GM18858 (cell line): ENCODE measurements at regions not wholly inside any gene's neighbourhood (a gene's known extent, or its start where the extent isn't known, plus 50 kb on each side); places are given as distances from the start of the nearest gene placed in this dataset.
"Not testable (repeated sequence)": the region's sequence is repeated elsewhere in the genome, so short reads cannot be mapped to it uniquely, and the experiment has no call there.

Experiments used
- ATAC-seq: cut with Tn5 transposase; IDR thresholded peaks from one replicate; pipeline ENCODE4 v1.9.1; 2021; ENCODE audit not compliant: unreplicated experiment

DNA sequence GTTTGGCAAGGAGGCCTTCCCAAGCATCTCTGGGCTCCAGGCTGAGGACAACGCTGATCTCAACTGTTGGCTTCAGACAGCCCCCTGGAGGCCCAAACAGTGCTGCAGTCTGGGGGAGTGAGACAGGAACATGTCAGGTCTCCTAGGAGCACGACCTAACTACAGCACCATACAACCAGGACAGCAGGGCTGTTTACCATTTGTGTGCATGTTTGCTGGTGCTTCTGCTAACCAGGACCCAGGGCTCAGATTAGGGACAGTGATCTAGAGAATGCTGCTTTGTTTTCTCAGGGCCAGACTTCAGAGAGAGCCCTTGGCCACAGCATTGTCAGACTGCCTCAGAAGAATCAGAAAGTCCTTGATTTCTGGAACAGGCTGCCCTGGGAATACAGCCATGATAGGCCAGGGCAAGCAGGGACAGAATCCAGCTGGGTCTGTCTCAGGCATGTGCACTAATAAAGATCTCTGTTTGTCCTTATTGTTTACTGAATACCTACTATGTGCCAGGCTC lies 126.5 kb downstream of the VPREB1 start:
- ATAC-seq: no peak

DNA sequence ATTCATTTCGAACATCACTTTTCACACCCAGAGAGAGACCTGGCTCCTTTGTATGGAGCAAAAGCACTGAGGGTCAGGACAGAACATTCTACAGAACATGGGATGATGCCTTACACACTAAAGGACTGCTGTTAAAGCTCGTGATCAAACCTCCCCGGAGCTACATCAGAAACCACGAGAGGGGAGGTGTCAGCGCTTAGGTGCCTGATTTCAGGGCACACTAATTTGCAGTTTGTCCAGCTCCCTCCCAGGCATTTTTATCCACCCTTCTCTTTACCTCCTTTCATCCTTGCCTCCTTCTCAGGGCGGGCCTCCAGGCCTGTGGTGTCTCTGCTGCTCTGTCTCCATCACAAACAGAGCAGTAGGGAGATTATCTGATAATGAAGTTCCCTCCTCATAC lies 127.5 kb downstream of the VPREB1 start:
- ATAC-seq: no peak

DNA sequence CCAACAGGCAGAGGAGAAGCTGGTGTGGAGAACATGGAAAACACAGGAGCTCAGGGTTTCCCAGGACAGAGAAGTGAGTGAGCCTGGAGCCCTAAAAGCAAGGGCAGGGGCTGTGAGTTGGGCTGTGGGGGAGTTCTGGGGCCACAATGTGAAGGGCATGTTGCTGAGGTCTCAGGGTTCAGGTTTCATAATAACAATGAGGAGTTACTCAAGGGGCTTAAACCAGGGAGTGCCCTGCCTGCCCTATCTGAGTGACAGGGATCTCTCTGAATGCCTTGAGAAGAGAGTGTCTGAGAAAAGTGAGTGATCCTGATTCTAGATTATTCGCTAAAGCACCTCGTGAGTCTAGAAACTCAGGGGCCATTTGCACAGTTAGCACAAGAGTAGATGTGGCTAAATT lies 129.6 kb downstream of the VPREB1 start:
- ATAC-seq: no peak

DNA sequence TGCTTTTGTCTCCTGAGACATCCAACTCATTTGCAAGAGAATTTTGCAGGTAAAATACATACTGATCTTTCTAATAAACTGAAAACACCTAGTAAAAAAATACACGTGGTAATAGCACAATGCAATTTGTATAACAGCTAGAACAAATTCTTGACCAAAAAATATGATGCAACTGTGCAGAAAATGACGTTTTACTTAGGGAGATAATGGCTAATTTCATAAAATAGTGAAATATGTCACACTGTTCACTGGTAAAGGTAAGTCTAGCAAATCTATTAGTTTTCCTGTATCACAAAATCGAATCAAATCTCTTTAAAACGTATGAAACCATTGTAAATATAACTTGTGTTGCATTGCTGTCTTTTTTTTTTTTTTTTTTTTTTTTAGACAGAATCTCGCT lies 130.0 kb downstream of the VPREB1 start:
- no peak for ATAC-seq

DNA sequence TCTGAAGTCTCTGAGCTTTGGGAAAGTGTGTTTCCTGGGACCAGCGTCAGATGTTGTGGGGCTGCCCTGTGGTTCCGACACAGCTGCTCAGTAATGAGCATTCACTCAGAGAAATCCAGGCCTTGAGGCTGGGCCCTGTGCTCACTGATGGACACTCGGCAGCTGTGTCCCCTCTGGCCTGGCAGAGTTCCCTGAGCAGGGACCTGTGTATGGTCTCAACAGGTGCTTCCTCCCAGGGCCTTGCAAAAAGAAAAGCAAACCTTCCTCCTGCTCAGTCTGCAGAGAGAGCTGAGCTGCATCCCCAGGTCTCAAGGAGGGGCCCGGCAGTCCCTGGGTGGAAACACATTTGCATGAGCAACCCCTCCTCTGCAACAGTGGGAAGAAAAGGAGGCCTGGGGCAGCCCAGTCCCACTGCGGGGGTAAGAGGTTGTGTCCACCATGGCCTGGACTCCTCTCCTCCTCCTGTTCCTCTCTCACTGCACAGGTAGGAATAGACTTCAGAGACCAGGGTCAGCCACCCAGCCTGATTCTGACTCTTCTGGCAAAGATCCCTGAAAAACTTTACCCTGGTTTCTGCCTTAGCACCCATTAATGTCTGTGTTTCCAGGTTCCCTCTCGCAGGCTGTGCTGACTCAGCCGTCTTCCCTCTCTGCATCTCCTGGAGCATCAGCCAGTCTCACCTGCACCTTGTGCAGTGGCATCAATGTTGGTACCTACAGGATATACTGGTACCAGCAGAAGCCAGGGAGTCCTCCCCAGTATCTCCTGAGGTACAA lies 131.2 kb downstream of the VPREB1 start:
- ATAC-seq: no peak

DNA sequence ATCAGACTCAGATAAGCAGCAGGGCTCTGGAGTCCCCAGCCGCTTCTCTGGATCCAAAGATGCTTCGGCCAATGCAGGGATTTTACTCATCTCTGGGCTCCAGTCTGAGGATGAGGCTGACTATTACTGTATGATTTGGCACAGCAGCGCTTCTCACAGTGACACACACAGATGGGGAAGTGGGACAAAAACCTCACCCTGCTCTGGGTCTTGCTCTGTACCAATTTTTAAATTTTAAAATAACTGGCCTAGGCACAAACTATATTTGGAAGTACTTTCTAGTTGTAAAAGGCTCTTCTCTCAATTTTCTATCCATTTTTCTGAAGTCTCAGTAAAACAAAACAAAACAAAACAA lies 131.7 kb downstream of the VPREB1 start:
- ATAC-seq: no peak

DNA sequence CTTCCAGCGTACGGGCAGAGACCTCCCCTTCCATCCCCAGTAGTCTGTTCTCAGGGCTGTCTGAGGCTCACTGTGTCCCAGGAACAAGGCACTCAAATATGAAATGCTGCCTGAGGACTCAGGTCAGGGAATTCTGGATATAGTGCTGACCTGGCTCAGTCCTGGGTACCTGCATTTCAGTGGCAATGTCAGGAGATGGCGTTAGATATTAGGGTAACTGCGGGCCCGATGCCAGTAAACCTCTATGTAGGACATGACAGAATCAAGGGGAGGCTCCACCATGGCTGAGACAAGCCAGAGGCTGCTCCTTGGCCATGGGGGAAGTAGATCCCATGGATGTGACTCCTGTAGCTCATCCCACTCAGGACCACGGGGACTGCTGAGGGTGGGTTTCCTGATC lies 131.7 kb downstream of the ZNF280B start:
- not testable (repeated sequence) for ATAC-seq

DNA sequence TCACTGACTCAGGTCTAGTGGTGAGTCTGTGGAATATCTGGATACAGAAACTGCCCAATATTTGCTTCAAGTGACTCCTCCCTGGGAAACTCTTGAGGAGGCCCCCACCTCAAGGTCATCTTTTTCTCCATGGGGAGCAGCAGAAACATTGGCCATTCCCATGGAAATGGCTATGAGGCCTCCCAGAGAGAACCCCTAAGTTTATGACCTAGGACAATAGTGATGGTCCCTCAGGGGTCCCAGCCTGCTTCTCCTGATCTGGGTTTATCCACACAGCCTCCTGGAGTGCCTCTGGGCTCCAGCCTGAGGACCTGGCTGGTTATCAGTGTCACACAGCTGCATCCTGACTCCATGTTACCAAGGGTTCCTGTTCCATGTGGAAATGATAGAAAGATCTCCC lies 131.2 kb downstream of the ZNF280B start:
- no peak for ATAC-seq

DNA sequence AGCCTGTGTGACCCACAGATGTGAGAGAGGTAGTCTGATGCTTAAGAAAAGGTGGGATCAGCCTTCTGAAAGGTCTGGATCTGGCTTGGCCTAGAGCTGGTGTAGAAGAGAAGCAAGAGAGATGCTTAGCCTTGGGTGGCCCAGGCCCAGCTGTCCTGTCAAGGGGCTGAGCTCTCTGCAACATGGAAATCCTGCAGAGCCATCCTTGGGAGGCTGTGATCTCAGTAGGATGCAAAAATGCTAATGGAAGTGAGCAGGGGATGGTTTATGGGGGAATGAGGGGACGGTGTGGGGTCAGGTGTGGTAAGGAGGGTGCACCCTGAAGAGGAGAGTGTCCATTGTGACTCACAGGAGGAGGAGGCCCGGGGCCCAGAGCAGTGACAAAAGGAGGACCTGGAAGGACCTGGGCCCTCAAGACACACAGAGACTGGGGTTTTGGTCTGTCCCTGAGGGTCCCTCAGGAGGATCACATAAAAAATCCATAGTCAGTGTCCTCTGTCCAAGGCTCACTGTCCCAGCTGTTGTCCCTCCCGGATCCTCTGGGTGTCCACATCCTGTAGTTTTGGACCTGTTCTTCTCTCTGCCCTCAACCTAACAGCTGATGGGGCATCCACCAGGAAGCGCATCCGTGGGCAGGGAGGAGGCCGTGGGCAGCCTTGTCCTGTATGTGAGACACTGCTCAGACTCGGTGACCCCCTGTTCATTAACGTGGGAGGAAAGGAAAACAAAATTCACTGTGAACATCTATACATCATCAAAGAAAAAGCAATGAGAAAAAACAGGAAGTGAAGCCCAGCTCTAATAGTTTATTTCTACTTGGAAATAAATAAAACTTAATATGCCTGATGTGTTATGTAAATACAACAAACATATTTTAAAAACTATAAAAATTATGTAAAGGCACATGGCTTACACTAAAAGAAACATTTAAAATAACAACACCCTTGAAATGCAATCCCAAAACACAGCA lies 129.8 kb downstream of the ZNF280B start:
- ATAC-seq: no peak

DNA sequence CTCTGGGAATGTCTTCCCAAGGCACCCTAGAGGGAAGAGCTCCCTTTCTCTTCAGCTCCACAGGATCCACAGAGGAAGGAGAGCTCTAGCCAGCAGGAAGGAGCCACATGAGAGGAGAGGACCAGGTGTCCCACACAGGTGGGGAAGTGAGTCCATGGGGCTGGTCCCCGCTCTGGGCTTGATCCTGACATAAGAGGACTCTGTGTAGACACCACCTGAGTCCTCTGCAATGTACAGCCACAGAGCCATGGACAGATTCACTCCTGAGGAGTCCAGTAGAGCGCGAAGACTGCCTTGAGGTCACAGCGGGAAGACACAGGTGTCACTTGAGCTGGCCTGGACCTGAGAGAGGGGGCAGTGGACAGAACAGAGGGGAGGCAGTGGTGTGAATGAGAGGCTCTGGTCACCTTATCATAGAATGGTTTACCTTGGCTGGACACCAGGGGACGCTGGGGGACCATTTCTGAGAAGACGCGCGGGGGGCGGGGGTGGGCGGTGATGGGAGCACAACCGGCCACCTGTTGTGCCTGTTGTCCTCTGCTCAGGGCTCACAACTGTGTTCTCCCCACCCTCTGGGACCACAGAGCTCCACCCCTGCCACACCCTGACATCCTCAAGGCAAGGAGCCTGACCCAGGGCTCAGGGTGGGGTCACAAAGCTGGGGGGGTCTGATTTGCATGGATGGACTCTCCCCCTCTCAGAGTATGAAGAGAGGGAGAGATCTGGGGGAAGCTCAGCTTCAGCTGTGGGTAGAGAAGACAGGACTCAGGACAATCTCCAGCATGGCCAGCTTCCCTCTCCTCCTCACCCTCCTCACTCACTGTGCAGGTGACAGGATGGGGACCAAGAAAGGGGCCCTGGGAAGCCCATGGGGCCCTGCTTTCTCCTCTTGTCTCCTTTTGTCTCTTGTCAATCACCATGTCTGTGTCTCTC lies 128.2 kb downstream of the ZNF280B start:
- ATAC-seq: no peak

DNA sequence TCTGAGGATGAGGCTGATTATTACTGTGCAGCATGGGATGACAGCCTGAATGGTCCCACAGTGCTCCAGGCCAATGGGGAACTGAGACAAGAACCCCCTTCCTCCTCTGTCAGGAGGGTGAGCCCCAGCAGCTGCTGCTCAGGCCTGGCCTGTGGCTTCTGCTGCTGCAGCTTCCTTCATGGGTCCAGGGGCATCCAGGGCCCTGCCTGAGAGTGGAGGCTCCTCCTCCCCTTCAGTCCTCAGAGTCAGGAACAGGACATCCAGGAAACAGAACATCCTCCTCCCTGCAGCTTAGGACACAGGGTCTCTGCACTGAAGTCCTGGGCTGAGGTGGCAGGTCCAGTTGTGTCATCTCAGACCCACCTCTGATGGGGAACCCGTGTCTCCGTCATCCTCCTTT lies 127.2 kb downstream of the ZNF280B start:
- ATAC-seq: not testable (repeated sequence)

DNA sequence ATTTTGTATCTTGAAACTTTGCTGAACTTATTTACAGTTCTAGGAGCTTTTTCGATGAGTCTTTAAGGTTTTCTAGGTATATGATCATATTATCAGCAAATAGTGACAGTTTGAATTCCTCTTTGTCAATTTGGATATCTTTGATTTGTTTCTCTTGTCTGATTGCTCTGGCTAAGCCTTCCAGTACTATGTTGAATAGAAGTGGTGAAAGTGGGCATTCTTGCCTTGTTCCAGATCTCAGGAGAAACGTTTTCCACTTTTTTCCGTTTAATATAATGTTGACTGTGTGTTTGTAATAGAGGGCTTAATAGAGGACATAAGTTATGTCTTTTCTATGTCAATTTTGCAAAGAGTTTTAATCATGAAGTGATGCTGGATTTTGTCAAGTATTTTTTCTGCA lies 124.3 kb downstream of the ZNF280B start:
- no peak for ATAC-seq

DNA sequence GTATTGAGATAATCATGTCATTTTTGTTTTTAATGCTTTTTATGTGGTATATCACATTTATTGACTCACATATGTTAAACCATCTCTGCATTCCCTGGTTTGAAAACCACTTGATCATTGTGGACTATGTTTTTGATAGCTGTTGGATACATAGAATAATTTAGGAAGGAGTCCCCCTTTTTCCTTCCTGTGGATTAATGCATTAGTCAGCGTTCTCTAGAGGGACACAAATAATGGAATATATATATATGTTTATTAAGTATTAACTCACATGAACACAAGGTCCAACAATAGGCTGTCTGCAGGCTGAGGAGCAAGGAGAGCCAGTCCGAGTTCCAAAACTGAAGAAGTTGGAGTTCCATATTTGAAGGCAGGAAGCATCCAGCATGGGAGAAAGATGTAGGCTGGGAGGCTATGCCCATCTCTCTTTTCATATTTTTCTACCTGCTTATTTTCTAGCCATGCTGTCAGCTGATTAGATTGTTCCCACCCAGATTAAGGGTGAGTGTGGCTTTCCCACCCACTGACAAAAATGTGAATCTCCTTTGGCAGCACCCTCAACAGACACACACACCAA lies 123.8 kb downstream of the ZNF280B start:
- no peak for ATAC-seq

DNA sequence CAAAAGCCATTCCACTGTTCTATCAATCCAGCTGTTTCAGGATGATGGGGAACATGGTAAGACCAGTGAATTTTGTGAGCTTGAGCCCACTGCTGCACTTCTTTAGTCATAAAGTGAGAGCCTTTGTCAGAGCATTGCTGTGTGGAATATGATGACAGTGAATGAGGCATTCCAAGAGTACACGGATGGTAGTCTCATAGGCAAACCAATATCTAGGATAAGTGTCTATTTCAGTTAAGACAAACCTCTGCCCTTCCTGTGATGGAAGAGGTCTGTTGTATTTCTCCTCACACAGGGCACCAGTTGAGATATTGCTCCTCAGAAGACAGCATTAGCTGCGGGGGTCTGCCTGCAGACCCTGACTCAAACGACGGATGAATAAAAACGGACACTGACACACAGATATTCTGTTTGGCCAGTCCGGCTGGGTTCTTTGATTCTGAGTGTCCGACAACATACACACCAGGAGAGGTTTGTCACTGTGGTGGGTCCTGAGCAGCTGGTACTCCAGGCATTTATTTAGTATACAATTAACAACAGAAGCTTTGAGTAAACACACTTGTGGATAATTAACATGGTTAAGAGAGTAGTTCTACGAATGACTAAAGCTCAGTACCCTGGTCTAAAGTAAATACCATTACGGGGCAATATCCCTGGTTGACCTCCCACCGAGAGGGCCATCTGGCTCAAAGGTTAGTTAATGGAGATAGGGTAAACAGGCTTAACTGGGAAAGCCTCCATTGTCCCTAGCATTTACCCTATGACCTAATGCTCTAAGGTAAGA lies 121.7 kb downstream of the ZNF280B start:
- ATAC-seq: no peak

DNA sequence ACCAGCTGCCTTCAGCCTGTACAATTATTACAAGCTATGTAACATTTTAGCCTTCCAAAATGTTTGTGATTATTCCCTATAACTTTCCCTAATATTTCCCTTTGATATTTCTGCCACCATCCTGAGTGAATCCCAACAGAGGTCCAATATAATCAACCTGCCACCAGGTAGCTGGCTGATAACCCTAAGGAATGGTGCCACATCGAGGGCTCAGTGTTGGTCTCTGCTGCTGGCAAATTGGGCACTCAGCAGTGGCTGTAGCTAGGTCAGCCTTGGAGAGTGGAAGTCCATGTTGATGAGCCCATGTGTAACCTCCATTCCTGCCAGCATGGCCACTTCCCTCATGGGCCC lies 121.2 kb downstream of the ZNF280B start:
- ATAC-seq: no peak

DNA sequence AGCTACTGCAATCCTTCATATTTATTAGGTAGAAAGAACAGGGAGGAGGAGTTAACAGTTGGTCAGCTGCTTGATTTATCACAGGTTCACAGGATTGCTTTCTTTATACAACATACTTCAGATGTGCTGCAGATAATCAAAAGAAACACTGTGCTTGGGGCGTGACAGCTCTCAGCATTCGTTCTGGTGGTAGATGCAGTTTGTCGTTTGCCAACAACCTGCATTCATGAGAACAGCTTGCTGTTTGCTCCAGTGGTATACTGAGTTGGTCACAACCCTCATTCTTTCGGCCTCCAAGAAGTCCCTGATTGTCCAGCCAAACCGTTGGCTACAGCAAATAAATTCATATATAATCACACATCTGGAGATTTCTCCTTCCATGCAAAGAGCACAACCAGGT lies 120.5 kb downstream of the ZNF280B start:
- no peak for ATAC-seq

DNA sequence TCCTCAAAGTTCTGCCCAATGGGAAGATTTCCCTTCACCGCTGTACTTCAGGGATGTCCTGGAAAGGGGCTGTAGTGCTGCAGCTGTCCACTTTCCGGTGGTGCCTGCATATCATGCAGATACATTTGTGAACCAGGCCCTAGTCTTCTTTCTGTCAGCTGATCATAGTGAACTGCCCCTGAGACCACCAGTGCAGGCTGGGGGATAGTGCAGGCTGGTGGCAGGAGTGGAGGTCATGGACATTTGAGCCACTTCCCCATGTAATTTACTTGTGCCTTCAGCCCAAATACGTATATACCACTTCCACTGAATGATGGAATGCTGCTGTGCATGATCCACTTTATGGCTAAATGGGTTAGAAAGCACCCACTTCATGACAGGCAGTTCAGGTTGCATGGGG lies 120.0 kb downstream of the ZNF280B start:
- no peak for ATAC-seq

DNA sequence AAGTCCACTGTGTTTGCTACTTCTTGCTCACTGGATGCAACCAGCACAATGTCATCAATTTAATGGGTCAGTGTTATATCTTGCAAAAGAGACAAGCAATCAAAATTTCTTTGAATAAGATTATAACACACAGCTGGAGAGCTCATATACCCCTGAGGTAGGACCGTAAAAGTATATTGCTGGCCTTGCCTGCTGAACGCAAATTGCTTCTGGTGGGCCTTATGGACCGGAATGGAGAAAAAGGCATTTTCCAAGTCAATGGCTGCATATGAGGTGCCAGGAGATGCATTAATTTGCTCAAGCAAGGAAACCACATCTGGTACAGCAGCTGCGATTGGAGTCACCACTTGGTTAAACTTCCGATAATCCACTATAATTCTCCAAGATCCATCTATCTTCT lies 119.1 kb downstream of the ZNF280B start:
- ATAC-seq: no peak

DNA sequence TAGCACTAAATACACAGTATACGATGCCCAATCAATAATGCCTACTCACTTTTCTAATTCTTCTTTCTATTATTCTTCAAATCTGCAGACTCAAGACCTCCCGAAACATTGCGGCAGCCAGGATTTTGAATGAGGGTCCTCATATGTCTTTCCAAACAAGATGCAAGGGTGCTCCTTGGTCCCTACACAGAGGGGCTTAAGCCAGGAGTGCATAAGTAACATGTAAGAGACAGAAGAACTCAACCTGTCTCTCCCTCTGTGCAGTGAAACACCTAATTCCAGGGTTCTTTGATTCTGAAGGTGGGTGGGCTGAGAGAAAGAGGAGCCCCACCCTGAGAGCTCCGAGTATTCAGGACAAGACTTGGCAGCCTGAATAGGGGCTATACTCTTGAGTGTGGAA lies 117.6 kb downstream of the ZNF280B start:
- no peak for ATAC-seq

DNA sequence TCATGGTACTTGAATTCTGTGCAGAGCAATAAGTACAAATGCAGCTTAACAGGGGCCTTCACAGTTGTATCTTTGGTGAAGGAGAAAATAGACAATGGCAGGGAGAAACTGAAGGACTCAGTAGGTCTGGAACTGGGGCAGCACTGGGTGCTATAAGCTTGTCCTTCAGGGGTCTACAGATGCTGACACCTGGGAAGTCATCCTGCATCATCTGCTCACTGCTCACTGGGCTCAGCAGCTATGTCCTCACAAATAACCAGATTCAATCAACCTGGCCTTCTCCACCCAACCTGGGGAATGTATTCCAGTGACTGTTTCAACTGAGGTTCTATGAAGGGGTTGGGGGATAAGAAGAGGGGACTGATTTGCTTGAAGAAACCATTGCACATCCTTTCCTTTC lies 117.0 kb downstream of the ZNF280B start:
- ATAC-seq: no peak
